ENCODE measurements at regions not wholly inside any gene's neighbourhood (a gene's known extent, or its start where the extent isn't known, plus 50 kb on each side); places are given as distances from the start of the nearest gene placed in this dataset.
"Not testable (repeated sequence)": the region's sequence is repeated elsewhere in the genome, so short reads cannot be mapped to it uniquely, and the experiment has no call there.

DNA sequence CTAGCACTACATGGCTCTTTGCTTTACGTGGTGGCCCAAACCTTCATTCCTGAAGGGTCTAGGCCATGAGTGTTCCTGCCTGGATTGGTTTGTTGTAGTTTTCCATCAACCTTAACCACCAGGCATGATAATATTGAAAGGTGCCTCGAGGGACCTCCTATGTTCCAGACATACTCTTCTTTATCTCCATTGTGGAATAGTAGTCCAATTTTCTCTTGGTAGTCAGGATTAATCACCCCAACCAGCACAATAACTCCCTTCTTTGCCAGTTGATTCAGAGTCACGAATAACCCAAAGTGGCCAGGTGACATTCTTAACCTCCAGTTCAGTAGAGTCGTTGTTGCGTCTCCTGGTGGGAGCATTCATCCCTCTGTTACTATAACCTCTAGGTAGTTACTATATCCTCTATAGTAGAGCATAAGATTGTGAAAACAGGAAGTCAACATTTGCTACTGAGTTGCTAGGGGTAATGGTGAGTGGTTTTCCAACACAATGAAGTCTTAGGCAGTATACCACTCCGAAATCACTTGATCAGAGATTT is 88.1 kb upstream of the FAM240B start:
- H3K4me3 Mint-ChIP-seq; H3K9me3 ChIP-seq; H3K4me1 Mint-ChIP-seq; H3K36me3 ChIP-seq (ENCODE audit: control insufficient read depth in 2 of 2, extremely low read depth in 1 of 2, insufficient read depth in 1 of 2, low read length in 1 of 2); H3K27ac ChIP-seq (ENCODE audit: low read length); POLR2A ChIA-PET; H3K27me3 ChIP-seq (replicated peaks in 1 of 2; ENCODE audit: control insufficient read depth in 2 of 2, extremely low read depth in 1 of 2, insufficient read depth in 2 of 2, low read length in 1 of 2); ATAC-seq (replicated peaks in 1 of 4); H3K27me3 Mint-ChIP-seq; DNase-seq; H3K4me3 ChIP-seq (ENCODE audit: control insufficient read depth in 1 of 2, extremely low read depth in 1 of 2, low read length in 1 of 2); CTCF ChIA-PET; H3K36me3 Mint-ChIP-seq; H3K4me1 ChIP-seq (ENCODE audit: control insufficient read depth in 1 of 2, extremely low read depth in 1 of 2, insufficient read depth in 2 of 2, low read length in 2 of 2); H3K9me3 Mint-ChIP-seq; H3K27ac Mint-ChIP-seq: not testable (repeated sequence)
- no CpG with 5 or more reads among the region's 6 CpGs for WGBS (ENCODE audit: insufficient coverage)

DNA sequence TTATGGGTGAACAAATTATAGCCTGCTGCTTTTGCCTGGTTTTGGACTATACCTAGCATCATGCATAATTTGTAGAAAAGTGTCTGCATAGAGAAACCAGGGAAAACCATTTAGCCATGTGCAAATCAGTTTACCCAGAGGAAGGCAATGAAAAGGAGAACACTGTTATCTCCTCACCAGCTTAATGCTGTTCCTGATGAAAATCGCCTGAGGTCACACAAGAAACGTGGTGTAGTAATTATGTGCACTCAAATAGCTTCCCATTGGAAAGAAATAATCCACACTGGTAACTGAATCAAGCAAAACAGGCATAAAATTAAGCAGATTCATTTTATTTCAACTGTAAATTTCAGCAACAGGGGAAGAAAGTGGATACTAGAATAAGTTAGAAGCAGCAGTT is 51.7 kb upstream of the FAM240B start:
- DNase-seq = no peak

More for the DNA sequence above, 51.7 kb upstream of the FAM240B start:
- no peaks in the 10 kb centered on the region for H3K9me3 ChIP-seq
- CTCF ChIA-PET = no interaction called here
- H3K4me1 Mint-ChIP-seq = no peaks in the 10 kb centered on the region
- peaks cover 0 to 3% of the 10 kb centered on the region in 2 donors for H3K27me3 Mint-ChIP-seq
- H3K27me3 ChIP-seq (replicated peaks in 1 of 2; ENCODE audit: control insufficient read depth in 2 of 2, extremely low read depth in 1 of 2, insufficient read depth in 2 of 2, low read length in 1 of 2) = peaks cover 0 to 3% of the 10 kb centered on the region in 2 experiments
- no peaks in the 10 kb centered on the region for H3K36me3 ChIP-seq (ENCODE audit: control insufficient read depth in 2 of 2, extremely low read depth in 1 of 2, insufficient read depth in 1 of 2, low read length in 1 of 2)
- peaks cover 0 to 4% (median 3%) of the 10 kb centered on the region in 3 donors for H3K9me3 Mint-ChIP-seq
- no peaks in the 10 kb centered on the region for H3K36me3 Mint-ChIP-seq
- H3K27ac ChIP-seq (ENCODE audit: low read length) = no peak overlapping the region
- H3K4me3 ChIP-seq (ENCODE audit: control insufficient read depth in 1 of 2, extremely low read depth in 1 of 2, low read length in 1 of 2) = no peak overlapping the region
- POLR2A ChIA-PET = no interaction called here
- no peaks in the 10 kb centered on the region for H3K4me1 ChIP-seq (ENCODE audit: control insufficient read depth in 1 of 2, extremely low read depth in 1 of 2, insufficient read depth in 2 of 2, low read length in 2 of 2)
- ATAC-seq (replicated peaks in 1 of 4) = no peak
- no peak overlapping the region for H3K4me3 Mint-ChIP-seq
- H3K27ac Mint-ChIP-seq = no peak overlapping the region
- no CpG with 5 or more reads among the region's 2 CpGs for WGBS (ENCODE audit: insufficient coverage)

Data from T-cell (primary cell).